Astrocyte of the cerebellum (primary cell): ENCODE measurements at regions not wholly inside any gene's neighbourhood (a gene's known extent, or its start where the extent isn't known, plus 50 kb on each side); places are given as distances from the start of the nearest gene placed in this dataset.

Experiments
- DNase-seq: peaks from one replicate; pipeline ENCODE4 v3.0.0-alpha.2; 2011; ENCODE audit warnings: low read depth
- H3K4me3 ChIP-seq: 2 replicates; pipeline ENCODE4 v1.5.1; 2011; ENCODE audit warnings: mild to moderate bottlenecking, low read depth, low read length, moderate library complexity
- CTCF ChIP-seq: IDR thresholded peaks from 2 replicates; pipeline ENCODE4 v1.5.1; 2012; ENCODE audit warnings: low read length, low read depth, moderate library complexity, mild to moderate bottlenecking; ENCODE audit errors: missing control alignments
- in situ Hi-C: cut with HindIII; loops from 2 replicates; pipeline ENCODE4 v1.10.0; 2017; ENCODE audit warnings: low sequenced_read_pairs

- in situ Hi-C loops = no loop called here
- no peak overlapping the region for H3K4me3 ChIP-seq
- TF ChIP-seq CTCF = peak; percentile 4
- no peak for DNase-seq
Measured at GRCh38 chr7:41010418-41010817, 692.5 kb downstream of the INHBA start.

- no peak for TF ChIP-seq CTCF
- H3K4me3 ChIP-seq = no peak overlapping the region
- DNase-seq = no peak
- in situ Hi-C loops = no loop called here
Measured at GRCh38 chr7:41007811-41008210, 695.1 kb downstream of the INHBA start.

GRCh38 chr7:41007351-41007751 lies 695.5 kb downstream of the INHBA start:
- peak; percentile 66 for DNase-seq
- in situ Hi-C loops = no loop called here
- no peak for TF ChIP-seq CTCF
- H3K4me3 ChIP-seq = no peak overlapping the region

GRCh38 chr7:41006306-41006995 lies 696.4 kb downstream of the INHBA start:
- no peak for TF ChIP-seq CTCF
- in situ Hi-C loops = no loop called here
- no peak overlapping the region for H3K4me3 ChIP-seq
- DNase-seq = no peak

GRCh38 chr7:41005374-41005901 lies 697.5 kb downstream of the INHBA start:
- DNase-seq = peak; percentile 50
- H3K4me3 ChIP-seq = no peak overlapping the region
- TF ChIP-seq CTCF = no peak
- in situ Hi-C loops = no loop called here

- DNase-seq = no peak
- in situ Hi-C loops = no loop called here
- no peak for TF ChIP-seq CTCF
- H3K4me3 ChIP-seq = no peak overlapping the region
Measured at GRCh38 chr7:41003977-41004376, 698.9 kb downstream of the INHBA start.

GRCh38 chr7:41003611-41003940 lies 699.3 kb downstream of the INHBA start:
- in situ Hi-C loops = no loop called here
- no peak overlapping the region for H3K4me3 ChIP-seq
- no peak for TF ChIP-seq CTCF
- no peak for DNase-seq
